Keratinocyte (primary cell): ENCODE measurements at regions not wholly inside any gene's neighbourhood (a gene's known extent, or its start where the extent isn't known, plus 50 kb on each side); places are given as distances from the start of the nearest gene placed in this dataset.

Experiments
- CTCF ChIP-seq, 3 experiments: IDR thresholded peaks in 1 of 3; conservative IDR thresholded peaks in 1 of 3; optimal IDR thresholded peaks in 1 of 3; 2 replicates in 2 of 3; 3 replicates in 1 of 3; pipeline versions ENCODE3 to v1.5.1; 2011; ENCODE audit warnings: low read length in 3 of 3, mild to moderate bottlenecking in 3 of 3, moderate library complexity in 2 of 3, control low read depth in 1 of 3, inconsistent platforms in 1 of 3; ENCODE audit not compliant: insufficient read depth in 2 of 3; ENCODE audit errors: extremely low read depth in 1 of 3
- EZH2 ChIP-seq: IDR thresholded peaks from one replicate; pipeline ENCODE4 v1.6.1; 2012; ENCODE audit warnings: inconsistent platforms, mild to moderate bottlenecking, low read length, moderate library complexity

DNA sequence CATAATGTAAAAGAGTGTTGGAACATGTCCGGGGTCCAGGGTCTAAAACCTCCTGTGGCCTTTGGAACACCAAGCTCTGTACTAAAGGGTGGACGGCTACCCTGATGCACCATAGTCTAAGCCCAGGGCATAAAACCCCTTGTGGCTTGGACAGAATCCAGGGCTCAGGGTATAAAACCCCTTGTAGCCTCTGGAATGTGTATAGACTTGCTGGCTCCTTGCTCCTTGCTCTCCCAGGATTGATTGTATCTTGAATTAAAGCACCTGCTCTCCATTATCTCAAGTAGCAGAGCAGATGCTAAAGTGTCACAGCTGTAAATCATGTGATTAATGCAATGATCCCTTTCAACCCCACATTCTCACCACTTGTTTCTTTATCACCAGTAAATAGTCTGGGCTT, 556.5 kb downstream of the LRFN5 start:
- TF ChIP-seq CTCF (optimal IDR thresholded peaks at IDR 0.05 in 1 of 3, IDR thresholded peaks at IDR 0.05 in 1 of 3, conservative IDR thresholded peaks at IDR 0.05 in 1 of 3; ENCODE audit: extremely low read depth in 1 of 3, insufficient read depth in 2 of 3, low read length in 3 of 3) (no peak), EZH2 (no peak)
